ENCODE measurements at regions not wholly inside any gene's neighbourhood (a gene's known extent, or its start where the extent isn't known, plus 50 kb on each side); places are given as distances from the start of the nearest gene placed in this dataset.

DNA sequence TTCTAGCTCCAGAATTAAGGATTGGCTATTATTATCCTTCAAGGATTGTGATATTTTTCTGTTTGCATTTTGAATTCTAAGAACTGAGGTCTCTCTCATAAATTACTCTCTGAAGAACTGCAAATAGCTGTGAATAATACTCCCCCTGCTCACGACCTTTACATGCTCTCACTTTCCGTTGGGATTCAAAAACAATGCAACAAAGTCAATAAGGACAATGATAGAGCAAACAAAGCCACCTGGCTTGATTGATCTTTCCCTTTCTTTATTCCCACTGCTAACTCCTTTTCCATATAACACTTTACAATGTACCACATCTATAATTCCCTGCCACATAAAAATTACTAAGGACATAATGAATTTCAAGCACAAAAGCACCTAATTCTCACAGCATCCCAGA, 523.0 kb upstream of the CA10 start:
- TF ChIP-seq, protein P1, sequence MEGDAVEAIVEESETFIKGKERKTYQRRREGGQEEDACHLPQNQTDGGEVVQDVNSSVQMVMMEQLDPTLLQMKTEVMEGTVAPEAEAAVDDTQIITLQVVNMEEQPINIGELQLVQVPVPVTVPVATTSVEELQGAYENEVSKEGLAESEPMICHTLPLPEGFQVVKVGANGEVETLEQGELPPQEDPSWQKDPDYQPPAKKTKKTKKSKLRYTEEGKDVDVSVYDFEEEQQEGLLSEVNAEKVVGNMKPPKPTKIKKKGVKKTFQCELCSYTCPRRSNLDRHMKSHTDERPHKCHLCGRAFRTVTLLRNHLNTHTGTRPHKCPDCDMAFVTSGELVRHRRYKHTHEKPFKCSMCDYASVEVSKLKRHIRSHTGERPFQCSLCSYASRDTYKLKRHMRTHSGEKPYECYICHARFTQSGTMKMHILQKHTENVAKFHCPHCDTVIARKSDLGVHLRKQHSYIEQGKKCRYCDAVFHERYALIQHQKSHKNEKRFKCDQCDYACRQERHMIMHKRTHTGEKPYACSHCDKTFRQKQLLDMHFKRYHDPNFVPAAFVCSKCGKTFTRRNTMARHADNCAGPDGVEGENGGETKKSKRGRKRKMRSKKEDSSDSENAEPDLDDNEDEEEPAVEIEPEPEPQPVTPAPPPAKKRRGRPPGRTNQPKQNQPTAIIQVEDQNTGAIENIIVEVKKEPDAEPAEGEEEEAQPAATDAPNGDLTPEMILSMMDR (conservative IDR thresholded peaks at IDR 0.05; ENCODE audit: low read depth, low read length): no peak
- no peaks in the 10 kb centered on the region for H3K79me2 ChIP-seq (ENCODE audit: insufficient read depth, low read depth)
- no peak overlapping the region for H3K4me2 ChIP-seq
- H3K27ac ChIP-seq: no peak overlapping the region
- H2AFZ ChIP-seq (ENCODE audit: low read depth): no peak overlapping the region
- no peak overlapping the region for H3K9ac ChIP-seq
- H3K36me3 ChIP-seq (ENCODE audit: insufficient read depth): no peaks in the 10 kb centered on the region
- no peak overlapping the region for H3K4me3 ChIP-seq (IDR thresholded peaks at IDR 0.05; ENCODE audit: insufficient read depth, low read depth, low read length)
- H3K27me3 ChIP-seq (ENCODE audit: insufficient read depth, low read depth): no peaks in the 10 kb centered on the region
- no peaks in the 10 kb centered on the region for H3K4me1 ChIP-seq (ENCODE audit: low read depth, poor library complexity, severe bottlenecking)
- no peaks in the 10 kb centered on the region for H4K20me1 ChIP-seq (ENCODE audit: insufficient read depth)

DNA sequence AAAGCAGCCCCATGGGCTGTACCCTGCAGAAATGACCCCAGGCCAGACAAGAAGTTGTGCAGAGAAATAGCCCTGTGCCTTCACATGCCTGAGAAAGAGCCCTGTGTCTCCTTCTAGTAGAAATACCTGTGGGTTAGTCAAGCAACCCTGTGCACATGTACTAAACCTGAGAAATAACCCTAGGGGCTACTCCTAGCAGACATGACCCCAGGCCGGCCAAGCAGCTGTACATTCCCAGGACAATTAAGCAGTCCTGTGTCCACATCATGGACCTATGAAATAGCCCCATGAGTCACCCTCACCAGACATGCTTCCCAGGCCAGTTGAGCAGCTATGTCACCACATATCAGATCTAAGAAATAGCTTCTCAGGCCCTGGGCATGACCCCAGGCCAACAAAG, 519.7 kb upstream of the CA10 start:
- no peak overlapping the region for H3K27ac ChIP-seq
- no peak overlapping the region for H3K9ac ChIP-seq
- H3K4me1 ChIP-seq (ENCODE audit: low read depth, poor library complexity, severe bottlenecking): no peaks in the 10 kb centered on the region
- H2AFZ ChIP-seq (ENCODE audit: low read depth): no peak overlapping the region
- no peaks in the 10 kb centered on the region for H4K20me1 ChIP-seq (ENCODE audit: insufficient read depth)
- no peaks in the 10 kb centered on the region for H3K27me3 ChIP-seq (ENCODE audit: insufficient read depth, low read depth)
- H3K4me3 ChIP-seq (IDR thresholded peaks at IDR 0.05; ENCODE audit: insufficient read depth, low read depth, low read length): no peak overlapping the region
- H3K4me2 ChIP-seq: no peak overlapping the region
- TF ChIP-seq, protein P1 (conservative IDR thresholded peaks at IDR 0.05; ENCODE audit: low read depth, low read length): no peak
- no peaks in the 10 kb centered on the region for H3K36me3 ChIP-seq (ENCODE audit: insufficient read depth)
- no peaks in the 10 kb centered on the region for H3K79me2 ChIP-seq (ENCODE audit: insufficient read depth, low read depth)

DNA sequence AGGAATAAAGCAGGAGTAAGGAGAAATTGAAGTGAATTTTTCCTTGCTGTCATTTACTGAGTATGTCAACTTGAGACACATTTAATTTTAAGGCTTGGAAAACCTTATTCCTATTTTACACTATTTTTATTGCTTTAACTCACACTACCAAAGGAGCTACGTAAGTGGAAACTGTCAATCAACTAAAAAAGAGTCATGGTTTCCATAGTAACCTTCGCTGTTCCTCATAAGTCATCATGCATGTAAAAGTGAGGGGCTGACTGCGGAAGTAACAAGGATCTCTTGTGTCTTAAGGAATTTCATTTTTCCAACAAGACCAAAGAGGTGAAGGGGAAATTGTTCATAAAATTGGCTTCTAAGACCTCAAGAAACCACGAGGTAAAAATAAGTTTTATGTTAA, 516.2 kb upstream of the CA10 start:
- TF ChIP-seq, protein P1 (conservative IDR thresholded peaks at IDR 0.05; ENCODE audit: low read depth, low read length): no peak
- no peak overlapping the region for H3K4me3 ChIP-seq (IDR thresholded peaks at IDR 0.05; ENCODE audit: insufficient read depth, low read depth, low read length)
- H3K4me1 ChIP-seq (ENCODE audit: low read depth, poor library complexity, severe bottlenecking): no peaks in the 10 kb centered on the region
- H3K27me3 ChIP-seq (ENCODE audit: insufficient read depth, low read depth): no peaks in the 10 kb centered on the region
- no peak overlapping the region for H3K9ac ChIP-seq
- H4K20me1 ChIP-seq (ENCODE audit: insufficient read depth): no peaks in the 10 kb centered on the region
- no peak overlapping the region for H3K27ac ChIP-seq
- H3K4me2 ChIP-seq: no peak overlapping the region
- no peak overlapping the region for H2AFZ ChIP-seq (ENCODE audit: low read depth)
- no peaks in the 10 kb centered on the region for H3K79me2 ChIP-seq (ENCODE audit: insufficient read depth, low read depth)
- H3K36me3 ChIP-seq (ENCODE audit: insufficient read depth): no peaks in the 10 kb centered on the region

DNA sequence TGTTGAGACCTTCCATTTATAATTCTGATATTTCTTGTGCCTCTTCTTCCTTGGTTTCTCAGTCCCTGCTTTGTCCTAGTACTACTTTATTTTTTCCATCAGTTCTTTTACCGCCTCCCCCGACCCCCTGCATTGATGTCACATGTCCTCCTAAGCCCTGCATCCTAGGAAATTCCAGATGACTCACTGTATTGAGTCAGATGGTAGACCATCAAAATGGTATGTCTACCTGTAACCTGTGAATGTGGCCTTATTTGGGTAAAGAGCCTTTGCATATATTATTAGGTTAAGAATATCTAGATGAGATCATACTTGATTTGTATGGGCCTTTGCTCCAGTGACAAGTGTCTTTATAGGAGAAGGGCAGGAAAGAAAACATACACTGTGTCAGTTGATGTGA, 515.3 kb upstream of the CA10 start:
- Histone ChIP-seq H4K20me1 (ENCODE audit: insufficient read depth) (no peaks in the 10 kb centered on the region), H3K27ac (no peak overlapping the region), H3K9ac (no peak overlapping the region), H3K79me2 (ENCODE audit: insufficient read depth, low read depth) (no peaks in the 10 kb centered on the region), H3K4me3 (IDR thresholded peaks at IDR 0.05; ENCODE audit: insufficient read depth, low read depth, low read length) (no peak overlapping the region), H3K36me3 (ENCODE audit: insufficient read depth) (no peaks in the 10 kb centered on the region), H2AFZ (ENCODE audit: low read depth) (no peak overlapping the region), H3K4me2 (no peak overlapping the region), H3K4me1 (ENCODE audit: low read depth, poor library complexity, severe bottlenecking) (no peaks in the 10 kb centered on the region), H3K27me3 (ENCODE audit: insufficient read depth, low read depth) (no peaks in the 10 kb centered on the region)
- TF ChIP-seq, protein P1 (conservative IDR thresholded peaks at IDR 0.05; ENCODE audit: low read depth, low read length): no peak

DNA sequence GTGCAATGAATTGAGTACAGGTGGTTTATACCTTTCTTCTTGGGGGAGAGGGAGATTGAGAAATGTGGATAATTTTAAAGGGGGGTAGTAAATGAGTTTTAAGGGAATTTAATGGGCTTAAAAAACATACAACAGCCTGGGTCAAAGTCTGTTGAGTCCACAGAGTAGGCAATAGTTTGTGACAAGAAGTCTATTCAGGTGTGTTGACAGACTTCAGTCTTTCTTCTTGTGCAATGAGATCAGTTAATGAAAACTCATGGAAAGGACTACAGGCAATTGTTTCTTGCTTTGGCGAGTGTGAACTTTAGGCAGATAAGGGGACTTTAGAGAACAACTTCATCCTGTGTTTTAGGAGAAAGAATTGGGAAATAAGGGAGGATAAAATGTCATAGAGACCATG, 507.8 kb upstream of the CA10 start:
- Histone ChIP-seq H3K27me3 (ENCODE audit: insufficient read depth, low read depth) (no peaks in the 10 kb centered on the region), H3K79me2 (ENCODE audit: insufficient read depth, low read depth) (no peaks in the 10 kb centered on the region), H3K4me3 (IDR thresholded peaks at IDR 0.05; ENCODE audit: insufficient read depth, low read depth, low read length) (no peak overlapping the region), H3K4me2 (no peak overlapping the region), H4K20me1 (ENCODE audit: insufficient read depth) (no peaks in the 10 kb centered on the region), H3K4me1 (ENCODE audit: low read depth, poor library complexity, severe bottlenecking) (no peaks in the 10 kb centered on the region), H3K9ac (no peak overlapping the region), H2AFZ (ENCODE audit: low read depth) (no peak overlapping the region), H3K36me3 (ENCODE audit: insufficient read depth) (no peaks in the 10 kb centered on the region), H3K27ac (no peak overlapping the region)
- TF ChIP-seq, protein P1 (conservative IDR thresholded peaks at IDR 0.05; ENCODE audit: low read depth, low read length): no peak
